H54 (cell line): ENCODE measurements at regions not wholly inside any gene's neighbourhood (a gene's known extent, or its start where the extent isn't known, plus 50 kb on each side); places are given as distances from the start of the nearest gene placed in this dataset.
"Not testable (repeated sequence)": the region's sequence is repeated elsewhere in the genome, so short reads cannot be mapped to it uniquely, and the experiment has no call there.

ENCODE experiments used
- DNase-seq: peaks from one replicate; pipeline ENCODE4 v3.0.0; 2011; ENCODE audit warnings: low spot score, mixed read lengths; ENCODE audit not compliant: insufficient read length
- FAIRE-seq: peaks from 3 replicates; lab custom pipeline; 2011; peaks lifted over from hg19 to GRCh38; lab: Jason Lieb, UNC
- POLR2A ChIP-seq: IDR thresholded peaks from 2 replicates; pipeline ENCODE4 v1.6.1; 2011; ENCODE audit warnings: low read depth, mild to moderate bottlenecking, low read length

DNA sequence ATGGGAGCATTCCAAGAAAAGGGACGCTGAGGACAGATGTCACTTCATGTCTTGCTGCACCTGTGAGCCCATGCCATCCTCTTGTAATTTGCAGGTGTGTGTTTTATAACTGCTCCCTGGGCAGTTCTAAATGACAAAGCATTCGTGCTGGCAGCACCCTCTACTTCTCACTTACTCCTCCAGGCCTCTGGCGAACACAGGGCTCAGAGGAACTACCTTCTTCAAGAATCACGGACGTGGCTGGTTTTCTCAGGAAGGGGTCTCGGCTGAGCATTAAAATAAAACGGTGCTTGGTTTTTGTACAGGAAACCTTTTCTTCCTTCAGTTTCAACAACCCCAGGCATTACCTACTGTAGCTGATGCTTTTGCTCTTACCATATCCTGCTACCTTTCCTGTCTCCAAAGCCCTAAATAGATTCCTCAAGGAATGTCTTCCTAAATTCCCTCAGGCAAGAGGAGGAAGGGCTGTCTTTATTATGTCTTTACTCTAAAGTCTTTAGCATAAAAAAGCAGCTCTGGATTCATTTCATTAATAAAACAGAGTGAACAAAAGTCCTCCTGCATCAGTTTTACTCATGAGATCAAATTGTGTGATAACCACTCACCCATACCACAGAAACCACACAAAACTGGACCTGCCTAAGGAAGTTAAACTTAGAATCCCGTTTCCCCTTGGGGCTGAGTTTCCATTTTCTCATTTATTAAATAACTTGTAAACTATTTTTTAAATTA is 79.0 kb upstream of the MAP10 start:
- FAIRE-seq, result no peak
- DNase-seq, result no peak
- TF ChIP-seq POLR2A, result no peak

DNA sequence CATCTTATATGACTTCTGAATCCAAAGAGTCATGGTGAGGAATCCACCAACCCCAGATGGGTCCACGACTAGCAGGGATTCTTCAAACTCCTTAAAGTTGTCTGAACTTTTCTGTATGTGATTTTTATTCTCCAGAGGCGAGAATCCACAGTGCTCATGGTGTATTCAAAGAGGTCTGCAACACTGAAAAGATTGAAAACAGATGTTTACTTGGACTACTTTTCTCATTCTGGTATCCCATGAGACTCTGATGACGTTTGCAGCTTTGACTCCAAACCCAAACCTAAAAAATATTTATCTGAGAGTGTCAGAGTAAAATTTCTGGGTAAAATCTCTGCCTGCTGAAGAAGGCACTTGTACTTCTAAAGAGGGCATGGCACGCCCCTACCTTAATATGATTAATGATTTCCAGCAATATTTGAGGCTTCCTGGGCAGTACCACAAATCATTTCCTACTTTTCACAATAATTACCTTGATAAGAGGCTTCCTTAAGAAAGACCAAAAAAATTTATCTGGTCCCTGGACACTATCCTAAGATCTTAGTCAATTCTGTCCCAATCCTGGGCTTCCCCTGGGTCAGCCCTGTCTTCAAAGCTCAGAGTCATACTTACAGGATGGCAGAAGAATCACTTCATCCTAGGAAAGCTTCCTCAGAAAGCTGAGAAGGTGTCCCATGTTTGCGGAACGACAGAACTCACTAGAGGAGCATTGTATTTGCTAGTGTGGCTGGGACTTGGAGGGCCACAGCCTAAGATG is 76.5 kb upstream of the MAP10 start:
- TF ChIP-seq POLR2A, result no peak
- no peak for DNase-seq
- FAIRE-seq, result no peak

DNA sequence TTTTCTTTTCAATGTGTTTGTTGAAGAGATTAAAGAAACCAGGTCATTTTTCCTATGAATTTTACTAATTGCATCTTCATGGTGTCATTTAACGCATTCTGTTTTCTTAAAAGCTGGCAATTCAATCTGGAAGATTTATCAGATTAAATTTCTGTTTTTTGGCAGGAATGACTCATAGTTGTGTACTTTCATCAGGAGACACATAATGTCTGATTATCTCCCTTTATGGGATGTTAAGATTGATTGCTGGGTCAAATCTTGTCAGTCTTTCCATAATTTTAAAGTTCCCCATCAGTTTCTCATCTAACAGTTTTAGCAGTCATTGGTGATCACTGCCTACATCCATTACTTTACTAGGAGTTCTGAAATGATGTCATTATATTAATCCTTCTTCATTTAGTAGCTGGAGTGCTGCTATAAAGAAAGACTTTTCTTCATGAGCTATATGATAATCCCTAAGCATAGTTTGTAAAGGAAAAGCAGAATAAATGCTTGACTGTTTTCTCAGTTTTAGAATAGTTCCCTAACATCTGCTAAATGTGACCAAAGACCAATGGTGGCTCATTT is 72.8 kb upstream of the MAP10 start:
- DNase-seq (no peak), FAIRE-seq (no peak)
- no peak for TF ChIP-seq POLR2A

DNA sequence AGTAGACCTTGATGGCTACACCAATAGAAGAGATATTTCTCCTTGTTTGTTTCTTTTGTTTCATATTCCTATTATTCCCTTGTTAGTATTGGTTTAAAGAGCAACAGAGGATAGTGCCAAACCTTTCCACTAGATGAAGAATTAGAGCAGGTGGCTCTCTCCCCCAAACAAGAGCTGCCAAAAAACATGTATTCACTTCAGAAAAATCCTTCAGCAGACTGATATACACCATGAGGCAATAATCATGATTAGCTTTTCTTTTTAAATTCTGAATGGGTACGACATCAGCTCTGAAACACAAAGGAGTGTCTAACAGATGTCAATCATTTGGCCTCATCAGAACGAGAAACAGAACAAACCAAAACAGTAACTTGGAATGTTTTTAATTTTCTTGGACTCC is 67.3 kb upstream of the MAP10 start:
- no peak for TF ChIP-seq POLR2A
- DNase-seq (no peak), FAIRE-seq (no peak)

DNA sequence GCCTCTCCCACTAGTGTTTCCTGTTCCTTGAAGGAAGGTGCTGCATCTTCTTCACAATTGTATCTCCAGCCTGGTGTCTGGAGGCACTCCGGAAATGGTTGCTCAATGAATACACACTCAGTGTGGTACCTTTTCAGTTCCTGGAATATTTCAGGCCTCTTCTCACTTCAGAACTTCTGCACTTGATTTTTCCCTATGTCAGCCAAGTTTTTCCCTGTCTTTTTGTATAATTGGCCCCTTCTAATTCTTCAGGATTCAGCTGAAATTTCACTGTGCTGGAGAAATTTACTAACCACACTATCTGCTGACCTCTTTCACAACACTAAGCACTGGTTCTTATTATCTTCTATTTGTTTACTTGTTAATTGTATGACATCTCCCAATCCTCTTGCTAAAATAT is 61.2 kb upstream of the MAP10 start:
- FAIRE-seq (no peak), DNase-seq (no peak)
- no peak for TF ChIP-seq POLR2A

DNA sequence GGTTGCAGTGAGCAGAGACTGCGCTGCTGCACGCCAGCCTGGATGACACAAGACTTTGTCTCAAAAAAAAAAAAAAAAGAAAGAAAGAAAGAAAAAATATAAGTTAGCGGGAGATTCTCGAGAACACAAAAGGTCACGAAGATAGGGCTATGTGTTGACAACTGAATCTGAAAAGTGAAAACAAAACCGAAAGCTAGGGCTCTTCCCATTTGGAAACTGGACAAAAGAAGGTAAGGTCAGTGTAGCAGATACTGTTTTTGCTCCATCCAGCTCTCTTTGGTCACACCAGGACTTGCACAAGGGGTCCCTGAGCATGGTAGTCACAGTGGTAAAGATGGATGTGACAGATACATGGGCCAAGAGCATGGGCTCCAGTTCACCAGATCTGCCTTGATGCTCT is 60.4 kb upstream of the MAP10 start:
- no peak for TF ChIP-seq POLR2A
- no peak for FAIRE-seq
- no peak for DNase-seq

DNA sequence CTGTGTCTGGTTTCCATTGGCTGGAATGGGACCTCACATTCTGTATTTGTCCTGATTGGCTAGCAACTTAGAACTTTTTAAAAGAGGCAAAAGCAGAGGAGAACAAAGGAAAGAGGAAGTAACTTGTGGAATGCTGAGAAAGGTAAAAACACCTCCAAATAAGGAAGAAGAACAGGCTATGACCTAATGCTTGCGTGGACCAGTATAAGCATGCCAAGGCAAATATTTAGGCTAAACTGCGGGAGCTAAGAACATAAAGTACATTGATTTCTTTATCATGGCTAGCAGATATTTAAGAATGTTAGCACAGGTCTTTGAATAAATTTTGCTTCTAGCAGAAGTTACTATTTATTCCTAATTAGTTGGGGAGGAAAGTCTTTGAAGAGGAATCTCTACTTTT is 59.5 kb upstream of the MAP10 start:
- DNase-seq, FAIRE-seq: not testable (repeated sequence)

DNA sequence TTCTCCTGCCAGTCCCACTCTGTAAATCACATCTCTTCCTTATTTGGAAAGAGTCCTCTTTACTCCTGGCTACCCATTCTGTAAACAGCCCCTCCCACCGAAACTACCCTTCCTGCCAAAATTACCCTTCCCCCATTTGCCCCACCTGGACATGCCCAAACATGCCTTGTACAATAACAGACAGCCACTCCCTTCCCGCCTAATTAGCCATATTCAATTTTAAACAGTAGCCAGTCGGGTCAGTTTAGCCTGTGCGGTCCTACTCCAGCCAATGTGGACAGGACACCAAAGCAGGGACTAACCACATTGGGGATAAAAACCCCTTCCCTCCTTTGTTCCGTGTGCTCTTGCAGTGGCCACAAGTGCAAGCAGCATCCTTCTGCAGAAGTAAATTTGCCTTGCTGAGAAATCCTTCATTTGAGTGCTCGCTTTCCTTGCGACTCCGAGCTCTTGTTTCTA is 56.3 kb upstream of the MAP10 start:
- no peak for DNase-seq
- no peak for FAIRE-seq
- TF ChIP-seq POLR2A, result no peak

DNA sequence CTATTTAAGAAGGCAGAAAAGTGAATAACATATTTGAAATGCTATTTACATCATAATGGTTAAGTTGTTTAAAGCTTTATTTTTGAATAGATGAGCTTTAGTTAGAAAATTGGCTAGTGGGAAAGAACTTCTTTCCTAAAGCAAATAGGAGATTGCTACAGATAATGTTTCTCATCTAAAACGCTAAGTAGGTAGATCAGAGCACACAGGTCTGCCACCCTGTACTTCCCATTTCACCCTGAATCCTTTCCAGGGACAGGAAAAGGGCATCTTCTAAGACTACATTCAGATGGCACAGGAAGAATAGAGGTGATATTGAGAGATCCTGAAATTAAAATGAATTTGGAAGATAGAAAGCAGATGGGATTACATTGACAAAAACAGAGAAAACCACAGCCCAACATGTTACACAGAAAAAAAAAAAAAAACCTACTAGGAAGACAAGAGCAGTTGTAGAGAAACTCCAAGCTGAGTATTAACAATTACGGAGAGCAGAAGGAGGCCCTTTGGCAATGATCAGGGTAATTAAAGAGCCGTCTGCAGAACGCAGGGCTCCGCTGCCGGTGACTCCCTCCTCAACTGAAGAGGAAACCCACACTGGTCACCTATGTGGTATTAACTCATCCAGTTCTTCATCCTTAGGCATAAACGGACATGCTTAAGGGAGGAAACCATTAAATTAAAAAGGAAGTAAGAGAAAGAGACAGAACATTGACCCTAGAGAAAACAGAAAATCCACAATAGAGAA is 53.6 kb upstream of the MAP10 start:
- TF ChIP-seq POLR2A, result no peak
- DNase-seq, result no peak
- no peak for FAIRE-seq

DNA sequence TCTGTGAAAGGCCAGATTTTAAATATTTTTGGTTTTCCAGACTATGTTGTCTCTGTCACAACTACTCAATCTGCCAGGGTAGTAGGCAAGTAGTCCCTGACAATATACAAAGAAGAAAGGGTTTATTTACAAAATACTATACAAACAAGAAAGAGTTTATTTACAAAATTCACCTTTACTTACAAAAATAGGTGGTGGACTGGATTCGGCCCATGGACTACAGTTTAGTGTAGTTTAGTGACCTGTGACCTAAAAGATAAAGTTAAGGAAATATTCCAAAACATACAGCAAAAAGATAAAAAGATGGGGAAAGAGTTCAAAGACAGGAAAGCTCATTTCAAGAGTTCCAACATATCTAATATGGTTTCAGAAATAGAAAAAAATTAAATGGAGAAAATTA is 52.9 kb upstream of the MAP10 start:
- DNase-seq (no peak), FAIRE-seq (no peak)
- no peak for TF ChIP-seq POLR2A

DNA sequence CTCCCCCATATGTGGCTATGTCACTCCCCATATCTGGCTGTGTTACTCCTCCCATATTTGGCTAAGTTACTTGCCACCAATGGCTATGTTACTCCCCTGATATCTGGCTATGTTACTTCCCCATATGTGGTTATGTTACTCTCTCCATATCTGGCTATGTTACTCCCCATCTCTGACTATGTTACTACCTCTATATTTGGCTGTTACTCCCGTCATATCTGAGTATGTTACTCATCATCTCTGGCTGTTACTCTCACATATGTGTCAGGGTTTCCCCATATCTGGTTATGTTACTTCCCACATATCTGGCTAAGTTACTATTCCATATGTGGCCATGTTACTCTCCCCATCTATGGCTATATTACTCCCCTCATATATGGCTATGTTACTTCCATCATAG is 50.3 kb upstream of the MAP10 start:
- FAIRE-seq (no peak), DNase-seq (no peak)
- TF ChIP-seq POLR2A, result no peak
